SJCRH30 (cell line): ENCODE measurements at regions not wholly inside any gene's neighbourhood (a gene's known extent, or its start where the extent isn't known, plus 50 kb on each side); places are given as distances from the start of the nearest gene placed in this dataset.

ENCODE experiments used
- DNase-seq, 2 experiments: peaks; one replicate each; pipeline ENCODE4 v3.0.0-alpha.2; 2015 to 2020
- H3K27ac ChIP-seq: fragments of 250-450 bp; sonication (Bioruptor Pico); 2 replicates; pipeline ENCODE4 v1.5.1; 2020; ENCODE audit warnings: mild to moderate bottlenecking, moderate library complexity
- H3K27me3 ChIP-seq: fragments of 250-450 bp; sonication (Bioruptor Pico); 2 replicates; pipeline ENCODE4 v1.5.1; 2020; ENCODE audit warnings: mild to moderate bottlenecking, moderate library complexity
- H3K36me3 ChIP-seq: fragments of 250-450 bp; sonication (Bioruptor Pico); 2 replicates; pipeline ENCODE4 v1.5.1; 2020; ENCODE audit warnings: mild to moderate bottlenecking, moderate library complexity
- H3K4me1 ChIP-seq: fragments of 250-450 bp; sonication (Bioruptor Pico); 2 replicates; pipeline ENCODE4 v1.5.1; 2020; ENCODE audit warnings: mild to moderate bottlenecking, moderate library complexity
- H3K4me3 ChIP-seq: fragments of 250-450 bp; sonication (Bioruptor Pico); 2 replicates; pipeline ENCODE4 v1.5.1; 2020; ENCODE audit warnings: mild to moderate bottlenecking, moderate library complexity
- H3K9me3 ChIP-seq: fragments of 250-450 bp; sonication (Bioruptor Pico); replicated peaks from 2 replicates; pipeline ENCODE4 v1.5.1; 2020; ENCODE audit warnings: mild to moderate bottlenecking, moderate library complexity

DNA sequence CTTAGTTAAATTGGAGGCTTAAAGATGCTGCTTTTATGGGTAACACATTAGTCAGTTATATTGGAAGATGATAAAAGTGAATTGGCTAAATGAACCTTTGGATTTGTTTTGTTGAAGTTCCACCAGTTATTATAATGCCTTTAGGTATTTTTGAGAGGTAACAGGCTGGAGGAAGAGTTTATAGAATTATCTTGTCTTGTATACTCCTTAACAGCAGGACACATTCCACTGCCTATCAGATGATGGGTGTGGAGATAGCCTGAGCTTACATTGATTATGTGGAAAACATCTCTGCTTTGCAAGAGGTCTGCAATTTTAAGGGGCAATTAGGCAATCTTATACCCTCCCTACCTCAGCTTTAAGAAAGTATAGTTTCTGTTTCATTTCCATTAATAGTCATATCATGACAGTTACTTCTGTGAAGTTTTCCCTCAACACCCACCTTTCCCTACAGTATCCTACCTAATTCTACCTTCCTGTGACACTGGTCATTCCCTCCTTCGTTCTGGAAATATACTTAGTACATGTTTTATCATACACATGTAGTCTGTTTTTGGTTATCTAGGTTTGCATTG is 403.7 kb upstream of the SPRED2 start:
- DNase-seq = no peak
- no peaks in the 10 kb centered on the region for H3K27me3 ChIP-seq
- H3K36me3 ChIP-seq = no peaks in the 10 kb centered on the region
- H3K27ac ChIP-seq = no peak overlapping the region
- no peaks in the 10 kb centered on the region for H3K4me1 ChIP-seq
- no peaks in the 10 kb centered on the region for H3K9me3 ChIP-seq
- no peak overlapping the region for H3K4me3 ChIP-seq

GRCh38 chr2:65834771-65835475 is 402.5 kb upstream of the SPRED2 start:
- DNase-seq = no peak
- Histone ChIP-seq H3K9me3 (no peaks in the 10 kb centered on the region), H3K27ac (no peak overlapping the region), H3K36me3 (no peaks in the 10 kb centered on the region), H3K27me3 (no peaks in the 10 kb centered on the region), H3K4me1 (no peaks in the 10 kb centered on the region), H3K4me3 (no peak overlapping the region)

DNA sequence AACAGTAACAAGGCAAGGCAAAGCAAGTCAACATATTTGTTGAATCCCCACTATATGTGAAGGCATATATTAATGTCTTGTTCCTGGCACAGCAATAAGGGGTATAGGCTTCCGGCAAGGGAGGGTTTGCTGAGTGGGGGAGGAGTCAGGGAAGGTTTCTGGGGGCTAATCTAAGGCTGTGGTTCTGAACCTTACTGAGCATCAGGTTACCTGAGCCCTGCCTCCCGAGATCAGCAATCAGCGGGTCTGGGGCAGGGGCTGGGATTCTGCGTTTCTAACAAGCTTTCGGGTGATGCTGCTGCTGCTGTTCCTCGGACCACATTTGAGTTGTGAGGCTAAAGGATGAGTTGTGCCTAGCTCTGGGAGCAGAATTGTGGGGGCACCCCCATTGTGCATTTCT is 401.7 kb upstream of the SPRED2 start:
- no peaks in the 10 kb centered on the region for H3K36me3 ChIP-seq
- no peaks in the 10 kb centered on the region for H3K9me3 ChIP-seq
- DNase-seq = no peak
- no peak overlapping the region for H3K4me3 ChIP-seq
- H3K27me3 ChIP-seq = no peaks in the 10 kb centered on the region
- H3K27ac ChIP-seq = no peak overlapping the region
- H3K4me1 ChIP-seq = no peaks in the 10 kb centered on the region

GRCh38 chr2:65831509-65831908 is 399.1 kb upstream of the SPRED2 start:
- Histone ChIP-seq H3K27me3 (no peaks in the 10 kb centered on the region), H3K4me1 (no peaks in the 10 kb centered on the region), H3K4me3 (no peak overlapping the region), H3K9me3 (no peaks in the 10 kb centered on the region), H3K27ac (no peak overlapping the region), H3K36me3 (no peaks in the 10 kb centered on the region)
- DNase-seq = no peak

DNA sequence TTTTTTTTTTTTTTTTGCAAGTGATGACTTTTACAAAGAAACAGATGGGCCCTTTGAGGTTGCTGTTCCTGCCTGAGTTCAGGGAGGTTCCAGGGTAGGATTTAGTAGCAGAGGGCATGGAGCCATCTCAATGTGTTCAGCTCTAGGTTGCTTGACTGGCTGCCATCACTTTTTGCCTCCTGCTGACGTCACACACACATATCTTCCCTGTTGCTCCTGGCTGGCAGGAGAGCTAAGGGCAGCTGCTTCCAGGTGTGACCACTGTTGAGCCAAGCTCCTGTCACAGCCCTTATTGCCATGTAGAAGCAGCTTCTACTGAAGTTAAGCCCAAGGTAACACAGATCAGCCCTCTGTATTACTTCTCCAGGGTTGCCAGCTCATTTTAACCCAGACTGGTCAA is 394.2 kb upstream of the SPRED2 start:
- Histone ChIP-seq H3K4me3 (no peak overlapping the region), H3K27ac (no peak overlapping the region), H3K36me3 (no peaks in the 10 kb centered on the region), H3K9me3 (no peaks in the 10 kb centered on the region), H3K4me1 (no peaks in the 10 kb centered on the region), H3K27me3 (no peaks in the 10 kb centered on the region)
- no peak for DNase-seq

DNA sequence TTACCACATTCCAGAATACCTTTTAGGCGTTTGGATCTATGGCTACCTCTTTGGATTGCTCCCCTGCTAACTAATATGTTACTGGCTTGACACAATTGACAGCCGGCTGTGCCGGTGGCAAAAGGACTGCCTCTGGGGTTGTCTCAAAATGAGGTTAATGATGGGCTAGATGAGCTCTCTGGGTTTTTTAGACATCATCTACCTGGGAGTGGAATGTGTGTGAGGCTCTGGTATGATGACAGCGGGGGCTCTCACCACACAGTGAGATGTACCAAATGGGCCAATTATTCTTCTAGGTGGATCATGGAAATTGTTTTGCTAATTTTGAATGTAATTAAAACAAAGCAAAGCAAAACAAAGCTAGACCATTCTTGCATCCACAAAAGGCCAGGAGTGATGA is 391.1 kb upstream of the SPRED2 start:
- no peaks in the 10 kb centered on the region for H3K4me1 ChIP-seq
- no peak overlapping the region for H3K27ac ChIP-seq
- H3K27me3 ChIP-seq = no peaks in the 10 kb centered on the region
- no peaks in the 10 kb centered on the region for H3K36me3 ChIP-seq
- no peak for DNase-seq
- H3K9me3 ChIP-seq = no peaks in the 10 kb centered on the region
- no peak overlapping the region for H3K4me3 ChIP-seq

DNA sequence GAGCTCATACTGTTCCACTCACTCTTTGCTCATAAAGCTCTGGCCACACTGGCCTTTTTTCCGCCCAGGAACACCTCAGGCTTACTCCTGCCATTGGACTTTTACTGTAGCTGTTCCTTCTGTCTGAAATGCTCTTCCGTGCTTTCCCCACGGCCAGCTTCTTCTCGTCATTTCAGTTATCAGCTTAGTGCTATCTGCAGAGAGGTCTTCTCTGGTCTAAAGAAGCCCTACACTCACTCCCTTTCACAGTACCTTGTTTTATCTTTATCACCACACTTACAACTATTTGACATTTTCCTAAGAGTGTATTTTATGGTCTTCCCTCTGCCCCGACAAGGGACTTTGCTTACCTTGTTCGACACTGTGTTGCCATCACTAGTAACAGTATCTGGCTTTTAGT is 388.1 kb upstream of the SPRED2 start:
- Histone ChIP-seq H3K27ac (no peak overlapping the region), H3K27me3 (no peaks in the 10 kb centered on the region), H3K9me3 (no peaks in the 10 kb centered on the region), H3K36me3 (no peaks in the 10 kb centered on the region), H3K4me3 (no peak overlapping the region), H3K4me1 (no peaks in the 10 kb centered on the region)
- DNase-seq = no peak

DNA sequence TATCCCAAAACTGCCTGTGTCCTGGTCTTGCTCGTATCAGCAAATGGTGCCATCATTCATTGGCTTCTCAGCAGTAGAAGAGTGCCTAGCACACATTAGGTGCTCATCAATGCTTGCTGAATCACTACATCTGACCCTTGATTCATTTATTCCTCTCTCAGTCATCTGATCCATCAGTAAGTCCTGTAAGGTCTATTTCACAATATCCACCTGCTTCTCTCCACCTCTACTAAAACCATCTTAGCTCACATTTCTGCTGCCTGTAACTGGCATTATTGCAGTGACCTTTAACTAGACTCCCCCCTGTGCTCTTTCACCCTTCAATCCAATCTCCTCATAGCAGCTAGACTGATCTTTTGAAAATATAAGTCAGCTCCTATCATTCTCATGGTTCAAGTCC is 387.6 kb upstream of the SPRED2 start:
- no peaks in the 10 kb centered on the region for H3K27me3 ChIP-seq
- no peaks in the 10 kb centered on the region for H3K9me3 ChIP-seq
- no peak overlapping the region for H3K27ac ChIP-seq
- H3K4me1 ChIP-seq = no peaks in the 10 kb centered on the region
- no peaks in the 10 kb centered on the region for H3K36me3 ChIP-seq
- no peak overlapping the region for H3K4me3 ChIP-seq
- DNase-seq = no peak

DNA sequence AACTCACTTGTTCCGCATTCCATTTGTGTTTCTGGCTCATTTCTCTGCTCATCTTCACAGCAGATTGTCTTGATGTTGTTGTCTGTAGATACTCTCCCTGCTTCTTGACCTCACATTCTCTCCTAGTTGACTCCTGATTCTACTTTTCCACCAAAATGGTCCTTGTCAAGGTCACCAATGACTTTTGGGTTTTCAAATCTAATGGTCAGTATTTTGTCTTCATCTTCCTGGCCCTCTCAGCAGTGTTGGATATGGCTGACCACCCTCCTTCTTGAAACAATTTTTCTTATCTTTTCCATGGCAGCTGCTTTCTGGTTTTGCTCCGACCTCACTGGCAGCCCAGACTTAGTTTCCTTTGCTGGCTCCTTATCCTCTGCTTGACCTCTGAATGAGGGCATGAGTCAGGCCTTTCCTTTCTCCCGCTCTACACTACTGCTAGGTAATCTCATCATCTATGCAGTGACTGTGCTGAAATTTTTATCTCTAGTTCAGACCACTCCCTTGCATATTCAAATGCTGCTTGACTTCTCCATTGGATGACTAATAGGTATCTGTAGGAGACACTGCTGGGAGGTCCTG is 386.6 kb upstream of the SPRED2 start:
- Histone ChIP-seq H3K27me3 (no peaks in the 10 kb centered on the region), H3K36me3 (no peaks in the 10 kb centered on the region), H3K27ac (no peak overlapping the region), H3K4me3 (no peak overlapping the region), H3K4me1 (no peaks in the 10 kb centered on the region), H3K9me3 (no peaks in the 10 kb centered on the region)
- no peak for DNase-seq

DNA sequence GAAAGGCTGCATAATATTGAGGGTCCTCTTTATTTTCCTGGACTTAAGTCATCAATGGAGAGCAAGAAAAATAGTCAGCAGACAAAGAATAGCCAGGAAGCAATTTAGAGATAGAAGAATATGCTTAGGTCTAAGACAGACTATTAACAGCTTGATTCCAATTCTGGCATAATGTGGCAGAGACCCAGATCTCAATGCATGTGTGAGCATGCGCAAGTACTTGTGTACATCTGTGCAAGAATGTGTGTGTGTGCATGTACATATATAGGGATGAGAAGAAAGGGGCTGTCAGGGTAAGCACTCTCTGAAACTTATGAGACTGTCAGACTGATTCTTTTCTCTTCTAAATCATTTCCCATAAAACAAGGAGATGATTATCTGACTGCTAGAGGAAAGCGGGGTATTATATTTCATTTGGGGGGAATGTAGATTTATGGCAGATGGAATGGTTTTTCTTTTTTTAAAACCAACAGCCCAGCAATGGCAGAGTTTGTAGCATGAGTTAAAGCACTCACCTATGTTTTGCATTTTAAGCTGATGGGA is 381.3 kb upstream of the SPRED2 start:
- no peaks in the 10 kb centered on the region for H3K27me3 ChIP-seq
- H3K27ac ChIP-seq = no peak overlapping the region
- H3K36me3 ChIP-seq = no peaks in the 10 kb centered on the region

DNA sequence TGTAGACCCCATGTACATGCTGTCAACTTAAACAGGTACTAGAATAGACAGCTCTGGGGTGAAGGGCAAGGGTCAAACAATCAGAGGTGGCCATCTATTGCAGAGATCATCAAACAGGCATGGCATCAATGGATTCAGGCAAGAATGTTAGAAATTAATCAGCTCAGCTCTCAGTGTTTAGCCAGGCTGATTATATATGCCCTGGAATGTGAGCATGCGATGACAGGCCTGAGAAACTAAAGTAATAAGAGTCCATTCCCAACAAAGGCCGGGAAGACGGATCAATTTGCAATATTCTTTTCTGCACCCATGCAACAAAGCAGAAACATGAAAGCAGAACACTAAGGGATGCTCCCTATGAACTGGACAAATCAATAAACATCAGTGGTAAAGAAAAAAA is 380.5 kb upstream of the SPRED2 start:
- no peak for DNase-seq
- Histone ChIP-seq H3K9me3 (no peaks in the 10 kb centered on the region), H3K27me3 (no peaks in the 10 kb centered on the region), H3K27ac (no peak overlapping the region), H3K36me3 (no peaks in the 10 kb centered on the region), H3K4me3 (no peak overlapping the region), H3K4me1 (no peaks in the 10 kb centered on the region)

More for the DNA sequence above, 381.3 kb upstream of the SPRED2 start:
- Histone ChIP-seq H3K4me3 (no peak overlapping the region), H3K9me3 (no peaks in the 10 kb centered on the region), H3K4me1 (no peaks in the 10 kb centered on the region)
- DNase-seq = no peak

GRCh38 chr2:65807942-65808341 is 375.5 kb upstream of the SPRED2 start:
- H3K36me3 ChIP-seq = no peaks in the 10 kb centered on the region
- no peak for DNase-seq
- no peaks in the 10 kb centered on the region for H3K9me3 ChIP-seq

DNA sequence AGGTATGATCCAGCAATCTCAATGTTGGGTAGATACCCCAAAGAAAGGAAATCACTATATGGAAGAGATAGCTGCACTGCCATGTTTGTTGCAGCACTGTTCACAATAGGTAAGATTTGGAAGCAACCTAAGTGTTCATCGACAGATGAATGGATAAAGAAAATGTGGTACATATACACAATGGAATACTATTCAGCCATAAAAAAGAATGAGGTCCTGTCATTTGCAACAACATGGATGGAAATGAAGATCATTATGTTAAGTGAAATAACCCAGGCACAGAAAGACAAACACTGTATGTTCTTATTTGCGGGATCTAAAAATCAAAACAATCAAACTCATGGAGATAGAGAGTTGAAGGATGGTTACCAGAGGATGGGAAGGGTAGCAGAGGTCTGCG is 372.4 kb upstream of the SPRED2 start:
- no peaks in the 10 kb centered on the region for H3K9me3 ChIP-seq
- no peaks in the 10 kb centered on the region for H3K4me1 ChIP-seq
- H3K4me3 ChIP-seq = no peak overlapping the region
- no peak for DNase-seq
- H3K27me3 ChIP-seq = no peaks in the 10 kb centered on the region
- H3K27ac ChIP-seq = no peak overlapping the region
- no peaks in the 10 kb centered on the region for H3K36me3 ChIP-seq

More at GRCh38 chr2:65807942-65808341, 375.5 kb upstream of the SPRED2 start:
- H3K4me1 ChIP-seq = no peaks in the 10 kb centered on the region
- no peaks in the 10 kb centered on the region for H3K27me3 ChIP-seq
- no peak overlapping the region for H3K4me3 ChIP-seq
- no peak overlapping the region for H3K27ac ChIP-seq

- Histone ChIP-seq H3K4me1 (no peaks in the 10 kb centered on the region), H3K27ac (no peak overlapping the region), H3K9me3 (no peaks in the 10 kb centered on the region), H3K27me3 (no peaks in the 10 kb centered on the region), H3K4me3 (no peak overlapping the region), H3K36me3 (no peaks in the 10 kb centered on the region)
- no peak for DNase-seq
These were observed 370.0 kb upstream of the SPRED2 start for GRCh38 chr2:65802298-65802942.

GRCh38 chr2:65800998-65801397 is 368.6 kb upstream of the SPRED2 start:
- H3K4me3 ChIP-seq = no peak overlapping the region
- no peaks in the 10 kb centered on the region for H3K9me3 ChIP-seq
- H3K36me3 ChIP-seq = no peaks in the 10 kb centered on the region
- H3K27ac ChIP-seq = no peak overlapping the region
- no peaks in the 10 kb centered on the region for H3K27me3 ChIP-seq
- DNase-seq = peak; percentile 13 to 45
- H3K4me1 ChIP-seq = no peaks in the 10 kb centered on the region
